Omental fat pad (tissue), 3 donors: ENCODE measurements at regions not wholly inside any gene's neighbourhood (a gene's known extent, or its start where the extent isn't known, plus 50 kb on each side); places are given as distances from the start of the nearest gene placed in this dataset.

Source experiments
- ATAC-seq: fragments of 150-250 bp; one replicate; pipeline ENCODE4 v1.9.1; 2016; ENCODE audit warnings: mild to moderate bottlenecking, moderate library complexity; ENCODE audit not compliant: low FRiP score
- DNase-seq: peaks from one replicate; pipeline ENCODE4 v3.0.0-alpha.2; 2019; ENCODE audit warnings: low spot score
- TF ChIP-seq, protein P1 (sequence below), 3 donors: fragments of 450-650 bp; IDR thresholded peaks; one replicate each; pipeline ENCODE4 v1.5.1; 2016 to 2017; ENCODE audit warnings: antibody characterized with exemption in 3 of 3, mild to moderate bottlenecking in 3 of 3, moderate library complexity in 2 of 3

DNA sequence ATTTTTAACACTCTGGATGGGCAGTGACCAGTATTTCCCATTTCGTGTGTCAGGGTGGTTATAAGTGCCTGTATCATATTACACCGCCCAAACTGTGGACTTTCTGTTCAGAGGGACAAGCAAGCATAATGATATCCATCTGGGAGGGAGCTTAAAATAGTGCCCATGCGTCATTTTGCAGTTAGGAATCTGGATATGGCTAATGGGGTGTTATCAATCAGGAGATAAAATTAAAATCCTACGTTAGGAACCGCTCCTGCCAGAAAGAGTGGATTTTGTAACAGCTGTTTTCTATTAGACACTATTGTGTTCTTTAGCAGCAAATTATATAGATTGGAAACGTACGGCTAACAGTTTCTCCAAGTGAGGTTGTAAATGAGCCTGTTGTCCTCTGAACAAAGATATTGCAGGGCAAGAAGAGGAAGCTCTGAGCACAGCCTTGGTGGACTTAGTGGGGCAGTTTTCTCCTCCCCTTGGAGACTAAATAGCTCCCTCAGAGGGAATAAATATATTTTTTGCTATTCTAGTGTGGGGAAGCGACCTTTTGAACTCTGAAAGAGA lies 160.4 kb downstream of the SPATA31D1 start:
- TF ChIP-seq, protein P1, sequence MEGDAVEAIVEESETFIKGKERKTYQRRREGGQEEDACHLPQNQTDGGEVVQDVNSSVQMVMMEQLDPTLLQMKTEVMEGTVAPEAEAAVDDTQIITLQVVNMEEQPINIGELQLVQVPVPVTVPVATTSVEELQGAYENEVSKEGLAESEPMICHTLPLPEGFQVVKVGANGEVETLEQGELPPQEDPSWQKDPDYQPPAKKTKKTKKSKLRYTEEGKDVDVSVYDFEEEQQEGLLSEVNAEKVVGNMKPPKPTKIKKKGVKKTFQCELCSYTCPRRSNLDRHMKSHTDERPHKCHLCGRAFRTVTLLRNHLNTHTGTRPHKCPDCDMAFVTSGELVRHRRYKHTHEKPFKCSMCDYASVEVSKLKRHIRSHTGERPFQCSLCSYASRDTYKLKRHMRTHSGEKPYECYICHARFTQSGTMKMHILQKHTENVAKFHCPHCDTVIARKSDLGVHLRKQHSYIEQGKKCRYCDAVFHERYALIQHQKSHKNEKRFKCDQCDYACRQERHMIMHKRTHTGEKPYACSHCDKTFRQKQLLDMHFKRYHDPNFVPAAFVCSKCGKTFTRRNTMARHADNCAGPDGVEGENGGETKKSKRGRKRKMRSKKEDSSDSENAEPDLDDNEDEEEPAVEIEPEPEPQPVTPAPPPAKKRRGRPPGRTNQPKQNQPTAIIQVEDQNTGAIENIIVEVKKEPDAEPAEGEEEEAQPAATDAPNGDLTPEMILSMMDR (IDR thresholded peaks at IDR 0.05), result no peak
- no peak for ATAC-seq
- DNase-seq, result no peak

DNA sequence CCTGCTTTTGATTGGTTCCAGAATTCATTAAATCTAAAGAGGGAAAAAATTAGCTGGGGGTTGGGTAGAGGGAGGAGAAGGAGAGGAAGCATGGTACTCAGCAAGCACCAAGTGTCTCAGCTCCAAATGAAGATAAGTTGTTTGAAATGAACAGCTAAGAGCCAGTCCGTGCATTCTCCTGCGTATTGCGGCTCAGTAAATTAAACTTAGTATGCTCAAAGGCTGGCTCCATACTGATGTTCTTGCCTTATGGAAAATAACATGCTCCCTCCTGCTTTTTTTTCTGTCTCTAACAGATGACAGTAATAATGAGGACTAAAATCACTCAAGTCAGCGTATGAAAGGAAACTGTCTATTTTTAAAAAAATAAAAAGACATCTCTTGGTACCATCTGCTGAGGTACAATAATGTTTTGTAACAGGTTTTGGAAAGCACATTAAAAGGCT lies 161.0 kb downstream of the SPATA31D1 start:
- TF ChIP-seq, protein P1 (IDR thresholded peaks at IDR 0.05), result no peak
- ATAC-seq (no peak), DNase-seq (no peak)

DNA sequence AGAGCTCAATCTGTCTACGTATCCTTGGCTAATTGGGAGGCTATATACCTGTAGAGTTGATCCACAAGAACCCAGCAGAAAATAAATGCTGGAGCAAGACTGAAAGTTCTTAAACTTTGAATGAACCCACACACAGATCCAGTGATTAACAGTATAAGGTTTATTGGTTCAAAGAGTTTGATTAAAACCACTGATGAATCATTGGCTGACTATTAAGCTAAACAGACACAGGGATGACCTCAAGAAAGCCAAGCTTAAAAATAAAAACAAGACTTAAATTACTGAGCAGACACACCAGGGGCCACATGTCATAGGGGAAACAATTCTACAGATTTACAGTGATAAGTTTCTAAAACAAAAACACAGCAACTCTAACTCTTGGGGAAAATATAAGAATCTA lies 163.6 kb downstream of the SPATA31D1 start:
- TF ChIP-seq, protein P1 (IDR thresholded peaks at IDR 0.05), result no peak
- ATAC-seq, result no peak
- DNase-seq, result no peak

DNA sequence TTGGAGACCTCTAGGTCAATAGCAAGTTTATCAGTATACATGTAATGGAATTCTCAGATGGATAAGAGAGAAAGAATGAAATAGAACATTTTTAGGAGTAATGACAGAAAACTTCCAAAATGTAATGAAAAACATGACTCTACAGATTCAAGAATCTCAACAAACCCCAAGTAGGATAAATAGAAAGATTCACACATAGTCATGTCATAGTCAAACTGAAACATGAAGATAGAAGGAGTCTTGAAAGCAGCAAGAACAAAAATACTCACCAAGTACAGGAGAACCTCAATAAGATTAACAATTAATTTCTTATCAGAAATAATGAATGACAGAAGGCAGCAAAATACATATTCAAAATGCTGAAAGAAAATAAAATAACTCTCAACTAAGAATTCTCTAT lies 164.5 kb downstream of the SPATA31D1 start:
- ATAC-seq (no peak), DNase-seq (no peak)
- TF ChIP-seq, protein P1 (IDR thresholded peaks at IDR 0.05), result no peak

DNA sequence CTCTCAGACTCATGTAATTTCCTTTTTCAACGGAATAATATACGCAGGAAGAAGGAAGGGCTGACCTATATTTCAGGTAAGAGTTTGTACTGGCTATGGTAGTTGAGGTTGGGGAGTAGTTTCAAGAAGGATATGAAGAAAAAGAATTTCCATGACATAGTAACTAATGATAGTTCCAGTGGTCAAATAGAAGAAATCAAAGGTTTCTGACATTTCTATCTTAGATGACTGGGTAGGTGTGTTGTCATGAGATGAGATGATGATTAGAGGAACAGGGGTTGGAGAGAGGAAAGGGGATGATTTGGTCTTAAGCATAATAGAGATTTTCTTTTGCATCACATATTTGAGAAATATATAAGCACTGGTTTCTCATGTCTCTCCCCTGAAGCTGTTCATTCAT lies 166.0 kb downstream of the SPATA31D1 start:
- DNase-seq, result no peak
- TF ChIP-seq, protein P1 (IDR thresholded peaks at IDR 0.05), result no peak
- ATAC-seq, result no peak

DNA sequence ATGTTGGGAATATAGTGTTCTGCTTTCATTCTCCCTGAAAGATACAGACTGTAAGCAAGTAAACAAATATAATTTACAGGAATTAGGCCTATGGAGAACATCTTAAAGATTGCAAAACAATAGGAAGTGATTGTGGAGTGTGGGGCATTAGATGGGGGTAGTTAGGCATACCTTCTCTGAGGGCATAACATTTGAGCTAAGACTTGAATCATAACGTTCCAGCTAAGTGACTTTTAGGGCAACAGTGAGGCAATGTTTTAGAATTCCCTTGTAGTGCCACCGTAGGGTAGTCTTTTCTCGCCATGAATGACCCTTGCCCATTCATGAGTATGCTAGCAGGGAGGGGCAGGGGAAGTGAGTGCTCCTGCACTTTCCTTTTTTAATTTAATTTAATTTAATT lies 173.3 kb downstream of the SPATA31D1 start:
- DNase-seq (no peak), ATAC-seq (no peak)
- TF ChIP-seq, protein P1 (IDR thresholded peaks at IDR 0.05), result no peak

DNA sequence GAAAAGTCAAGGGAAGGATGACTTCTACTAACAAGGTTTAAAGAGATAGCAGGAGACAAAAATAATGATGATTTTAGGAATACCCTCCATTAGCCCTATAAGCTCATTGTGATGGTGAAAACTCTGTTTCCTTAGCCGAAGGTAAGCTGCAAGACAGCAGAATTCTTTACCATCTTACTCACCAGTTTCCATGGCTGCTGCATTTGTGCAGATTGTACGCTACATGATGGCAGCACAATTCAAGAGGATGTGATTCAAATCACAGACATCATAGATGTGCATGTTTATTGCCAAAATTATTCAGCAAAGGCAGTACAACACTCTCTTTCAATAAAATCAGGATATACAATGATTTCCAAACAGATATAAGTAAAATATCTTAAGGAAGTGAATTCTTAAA lies 175.6 kb downstream of the SPATA31D1 start:
- ATAC-seq, result no peak
- no peak for DNase-seq
- TF ChIP-seq, protein P1 (IDR thresholded peaks at IDR 0.05), result no peak
